Spleen (tissue), 11 donors: ENCODE measurements at regions not wholly inside any gene's neighbourhood (a gene's known extent, or its start where the extent isn't known, plus 50 kb on each side); places are given as distances from the start of the nearest gene placed in this dataset.

Source experiments
- DNase-seq: peaks from one replicate; pipeline ENCODE4 v3.0.0-alpha.2; 2020
- H3K27ac ChIP-seq, 8 donors: fragments of 200-600 bp; sonication (generic) in 7 of 8; 1 replicate in 4 of 8; 2 replicates in 4 of 8; pipeline versions ENCODE4 v1.5.0 to v1.8.0; 2016 to 2021; ENCODE audit warnings: inconsistent platforms in 4 of 8, mild to moderate bottlenecking in 4 of 8, moderate library complexity in 1 of 8
- H3K27me3 ChIP-seq, 7 donors: fragments of 200-600 bp; sonication (generic) in 6 of 7; replicated peaks in 1 of 7; 1 replicate in 4 of 7; 2 replicates in 3 of 7; pipeline versions ENCODE4 v1.5.0 to v1.8.0; 2016 to 2021; ENCODE audit warnings: inconsistent platforms in 3 of 7, mild to moderate bottlenecking in 1 of 7
- H3K36me3 ChIP-seq, 6 donors: fragments of 200-600 bp; sonication (generic) in 5 of 6; 1 replicate in 4 of 6; 2 replicates in 2 of 6; pipeline versions ENCODE4 v1.5.0 to v1.8.0; 2016 to 2021; ENCODE audit warnings: inconsistent platforms in 2 of 6
- H3K4me1 ChIP-seq, 6 donors: fragments of 200-600 bp; sonication (generic) in 5 of 6; 1 replicate in 3 of 6; 2 replicates in 3 of 6; pipeline versions ENCODE4 v1.5.0 to v1.8.0; 2016 to 2021; ENCODE audit warnings: inconsistent platforms in 3 of 6
- H3K4me3 ChIP-seq, 8 donors: fragments of 200-600 bp; sonication (generic) in 7 of 8; 1 replicate in 4 of 8; 2 replicates in 4 of 8; pipeline versions ENCODE4 v1.5.0 to v1.8.0; 2016 to 2021; ENCODE audit warnings: inconsistent platforms in 4 of 8, mild to moderate bottlenecking in 4 of 8, moderate library complexity in 2 of 8
- H3K9me3 ChIP-seq, 8 donors: fragments of 200-600 bp; sonication (generic) in 7 of 8; 1 replicate in 4 of 8; 2 replicates in 4 of 8; pipeline versions ENCODE4 v1.5.0 to v1.8.0; 2016 to 2021; ENCODE audit warnings: inconsistent platforms in 4 of 8
- CTCF ChIP-seq, 11 experiments: fragments of 200-600 bp in 7 of 11; fragments of 450-650 bp in 4 of 11; sonication (generic) in 4 of 11; IDR thresholded peaks in 8 of 11; conservative IDR thresholded peaks in 3 of 11; 1 replicate in 7 of 11; 2 replicates in 4 of 11; pipeline versions ENCODE4 v1.4.0 to v1.8.0; 2016 to 2021; ENCODE audit warnings: antibody characterized with exemption in 11 of 11, inconsistent platforms in 4 of 11, mild to moderate bottlenecking in 1 of 11
- POLR2A ChIP-seq, 3 donors: fragments of 450-650 bp; IDR thresholded peaks; one replicate each; pipeline ENCODE4 v1.5.1; 2017; ENCODE audit warnings: antibody characterized with exemption in 3 of 3, mild to moderate bottlenecking in 1 of 3
- POLR2AphosphoS5 ChIP-seq, 3 donors: sonication (generic); formaldehyde crosslinking; IDR thresholded peaks; one replicate each; pipeline ENCODE4 v1.5.1; 2017; ENCODE audit warnings: antibody characterized with exemption in 3 of 3
- WGBS, 5 donors: extraction: QIAGEN DNeasy Blood & Tissue Kit in 3 of 5; methylation state at CpG; one replicate each; pipeline versions ENCODE4 v1.1.5 to v1.1.7; 2013 to 2018; 5-methylcytosine and 5-hydroxymethylcytosine counted together
- intact Hi-C: fragments of 100-400 bp; cut with DNase I; formaldehyde crosslinking; loops from one replicate; pipeline ENCODE4 v1.15.0; 2023; ENCODE audit warnings: low total_unique reads
- donor health status: healthy with polysubstance abuse.
- donor health status: DM: no; HTN: no; CAD: no; lungs with moderate emphysema.
- donor health status: DM: no; HTN: no; CAD: no.
- donor health status: Bipolar disorder and iron deficiency.
- donor health status: healthy.
- donor health status: DM: no; HTN: no; CAD: no.
- donor health status: DM: yes; HTN: yes; CAD: no.

- H3K4me3 ChIP-seq: no peak overlapping the region
- no peak for TF ChIP-seq CTCF (IDR thresholded peaks at IDR 0.05 in 8 of 11, conservative IDR thresholded peaks at IDR 0.05 in 3 of 11)
- TF ChIP-seq POLR2AphosphoS5 (IDR thresholded peaks at IDR 0.05): no peak
- no peak for TF ChIP-seq POLR2A (IDR thresholded peaks at IDR 0.05)
These were observed 461.1 kb upstream of the NRP1 start for GRCh38 chr10:33795529-33795928.

DNA sequence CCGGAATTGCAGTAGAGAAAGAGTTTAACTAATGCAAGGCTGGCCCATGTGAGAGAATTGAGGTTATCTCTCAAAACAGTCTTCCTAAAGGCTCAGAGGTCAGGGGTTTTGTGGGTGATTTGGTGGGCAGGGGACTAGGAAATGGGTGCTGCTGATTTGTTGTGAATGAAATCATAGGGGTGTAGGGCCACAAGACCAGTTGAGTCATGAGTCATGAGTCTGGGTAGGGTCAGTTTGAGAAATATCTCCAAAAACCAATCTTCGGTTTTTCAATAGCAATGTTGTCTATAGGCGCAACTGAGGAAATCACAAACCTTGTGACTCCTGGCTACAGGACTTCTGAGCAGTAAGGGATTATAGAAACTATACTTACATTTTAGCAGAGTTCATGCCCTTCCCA lies 460.0 kb upstream of the NRP1 start:
- no peak for TF ChIP-seq CTCF (IDR thresholded peaks at IDR 0.05 in 8 of 11, conservative IDR thresholded peaks at IDR 0.05 in 3 of 11)
- TF ChIP-seq POLR2AphosphoS5 (IDR thresholded peaks at IDR 0.05): no peak
- TF ChIP-seq POLR2A (IDR thresholded peaks at IDR 0.05): no peak
- 48 to 81% (median 59%) methylated on average over 3 of the region's 3 CpGs for WGBS, 5 donors
- intact Hi-C loops: no loop called here
- H3K4me1 ChIP-seq: peaks cover 0 to 4% (median 0%) of the 10 kb centered on the region in 6 donors
- no peaks in the 10 kb centered on the region for H3K36me3 ChIP-seq
- no peaks in the 10 kb centered on the region for H3K27me3 ChIP-seq
- no peaks in the 10 kb centered on the region for H3K9me3 ChIP-seq
- no peak overlapping the region for H3K4me3 ChIP-seq
- no peak overlapping the region for H3K27ac ChIP-seq
- DNase-seq: no peak

More at GRCh38 chr10:33795529-33795928, 461.1 kb upstream of the NRP1 start:
- H3K4me1 ChIP-seq: peaks cover 0 to 7% (median 0%) of the 10 kb centered on the region in 6 donors
- H3K9me3 ChIP-seq: no peaks in the 10 kb centered on the region
- no peaks in the 10 kb centered on the region for H3K27me3 ChIP-seq
- no peak overlapping the region for H3K27ac ChIP-seq
- no peaks in the 10 kb centered on the region for H3K36me3 ChIP-seq
- no peak for DNase-seq
- intact Hi-C loops: no loop called here

DNA sequence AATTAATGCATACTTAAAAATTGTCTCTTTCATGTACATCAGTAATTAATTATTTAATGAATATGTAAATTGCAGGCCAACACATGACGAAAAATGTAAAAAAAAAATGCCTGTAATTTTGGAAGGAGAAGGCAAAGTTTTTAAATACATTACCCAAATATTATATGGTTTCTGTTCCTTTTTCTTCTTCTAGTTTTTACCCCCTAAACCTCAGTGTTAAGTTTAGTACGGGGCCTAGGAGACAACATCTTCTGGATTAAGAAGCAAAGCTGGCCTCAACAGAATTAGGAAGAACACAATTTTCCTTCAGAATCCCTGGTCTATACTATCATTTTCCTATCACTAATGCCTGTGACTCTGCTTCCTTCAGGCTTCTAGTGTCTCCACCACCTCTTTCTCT lies 459.3 kb upstream of the NRP1 start:
- Histone ChIP-seq H3K27ac (no peak overlapping the region), H3K27me3 (no peaks in the 10 kb centered on the region), H3K4me3 (no peak overlapping the region), H3K4me1 (no peaks in the 10 kb centered on the region), H3K36me3 (no peaks in the 10 kb centered on the region), H3K9me3 (no peaks in the 10 kb centered on the region)
- WGBS, 5 donors: 58 to 77% (median 70%) methylated on average over 2 of the region's 2 CpGs
- intact Hi-C loops: no loop called here
- TF ChIP-seq POLR2AphosphoS5 (IDR thresholded peaks at IDR 0.05): no peak
- no peak for TF ChIP-seq POLR2A (IDR thresholded peaks at IDR 0.05)
- no peak for TF ChIP-seq CTCF (IDR thresholded peaks at IDR 0.05 in 8 of 11, conservative IDR thresholded peaks at IDR 0.05 in 3 of 11)
- DNase-seq: no peak

DNA sequence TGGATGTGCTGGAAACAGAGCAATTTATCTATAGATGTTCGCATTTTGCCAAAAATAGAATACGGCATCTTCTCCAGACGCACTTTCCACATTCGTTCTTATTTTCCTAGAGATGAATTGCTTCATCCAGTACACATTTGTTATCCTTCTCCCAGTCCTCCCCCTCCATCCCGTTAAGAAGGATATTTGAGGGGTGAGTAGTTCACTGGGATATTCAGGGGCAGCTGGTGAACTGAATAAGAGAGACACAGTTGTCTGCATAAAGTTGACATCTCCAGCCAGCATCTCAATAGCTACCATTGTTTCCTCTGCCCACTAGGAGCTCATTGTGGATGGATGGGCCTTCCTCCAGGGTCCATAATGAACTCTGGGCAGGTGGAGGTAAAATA lies 456.8 kb upstream of the NRP1 start:
- TF ChIP-seq POLR2AphosphoS5 (IDR thresholded peaks at IDR 0.05): no peak
- TF ChIP-seq CTCF (IDR thresholded peaks at IDR 0.05 in 8 of 11, conservative IDR thresholded peaks at IDR 0.05 in 3 of 11): no peak
- TF ChIP-seq POLR2A (IDR thresholded peaks at IDR 0.05): no peak
- Histone ChIP-seq H3K36me3 (no peaks in the 10 kb centered on the region), H3K27ac (no peak overlapping the region), H3K9me3 (no peaks in the 10 kb centered on the region), H3K4me1 (no peaks in the 10 kb centered on the region), H3K4me3 (no peak overlapping the region), H3K27me3 (no peaks in the 10 kb centered on the region)
- intact Hi-C loops: no loop called here
- 74 to 83% (median 80%) methylated on average over 5 of the region's 5 CpGs for WGBS, 5 donors
- DNase-seq: no peak
